ENCODE measurements at regions not wholly inside any gene's neighbourhood (a gene's known extent, or its start where the extent isn't known, plus 50 kb on each side); places are given as distances from the start of the nearest gene placed in this dataset.

DNA sequence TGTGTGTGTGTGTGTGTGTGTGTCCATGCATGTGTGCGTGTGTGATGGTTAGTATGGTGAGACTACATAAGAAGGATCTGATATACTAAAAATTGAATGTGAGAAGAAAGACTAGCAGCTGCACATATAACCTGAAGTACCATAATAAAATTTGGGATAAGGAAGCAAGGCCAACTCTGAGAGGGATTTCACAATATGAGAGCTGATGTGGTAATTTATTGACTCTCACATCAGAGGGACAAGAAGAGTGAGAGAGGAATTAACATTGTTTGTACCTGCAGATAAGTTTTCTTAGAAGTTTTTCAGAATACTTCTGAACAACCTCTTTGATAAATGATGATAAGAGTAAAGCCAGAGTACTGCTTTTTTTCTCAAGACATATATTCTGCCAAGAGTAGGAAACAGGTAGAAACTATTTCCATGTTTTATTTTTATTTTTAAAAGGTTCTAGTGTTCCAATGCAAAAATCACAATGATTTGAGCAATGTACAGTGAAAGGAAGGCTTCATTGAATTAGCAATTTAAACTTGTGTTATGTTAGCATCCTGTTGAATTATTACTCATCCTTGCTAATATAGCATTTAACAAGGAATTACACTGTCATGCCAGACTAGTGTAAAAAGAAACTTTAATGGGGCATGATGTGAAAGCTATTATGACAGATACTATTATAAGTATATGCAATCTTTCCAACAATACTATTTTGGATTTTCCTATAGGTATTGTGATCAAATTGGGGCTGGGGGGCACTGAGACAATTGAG lies 415.5 kb upstream of the ARPP21 start:
- TF ChIP-seq, protein P1, sequence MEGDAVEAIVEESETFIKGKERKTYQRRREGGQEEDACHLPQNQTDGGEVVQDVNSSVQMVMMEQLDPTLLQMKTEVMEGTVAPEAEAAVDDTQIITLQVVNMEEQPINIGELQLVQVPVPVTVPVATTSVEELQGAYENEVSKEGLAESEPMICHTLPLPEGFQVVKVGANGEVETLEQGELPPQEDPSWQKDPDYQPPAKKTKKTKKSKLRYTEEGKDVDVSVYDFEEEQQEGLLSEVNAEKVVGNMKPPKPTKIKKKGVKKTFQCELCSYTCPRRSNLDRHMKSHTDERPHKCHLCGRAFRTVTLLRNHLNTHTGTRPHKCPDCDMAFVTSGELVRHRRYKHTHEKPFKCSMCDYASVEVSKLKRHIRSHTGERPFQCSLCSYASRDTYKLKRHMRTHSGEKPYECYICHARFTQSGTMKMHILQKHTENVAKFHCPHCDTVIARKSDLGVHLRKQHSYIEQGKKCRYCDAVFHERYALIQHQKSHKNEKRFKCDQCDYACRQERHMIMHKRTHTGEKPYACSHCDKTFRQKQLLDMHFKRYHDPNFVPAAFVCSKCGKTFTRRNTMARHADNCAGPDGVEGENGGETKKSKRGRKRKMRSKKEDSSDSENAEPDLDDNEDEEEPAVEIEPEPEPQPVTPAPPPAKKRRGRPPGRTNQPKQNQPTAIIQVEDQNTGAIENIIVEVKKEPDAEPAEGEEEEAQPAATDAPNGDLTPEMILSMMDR (IDR thresholded peaks at IDR 0.05; ENCODE audit: extremely low read depth in 1 of 2, insufficient read depth in 1 of 2, low read depth in 1 of 2, low read length in 2 of 2), result no peak
- no peak for TF ChIP-seq GATA2 (IDR thresholded peaks at IDR 0.05; ENCODE audit: insufficient read depth, insufficient read length, low read depth, low read length)
- TF ChIP-seq EZH2 (IDR thresholded peaks at IDR 0.05; ENCODE audit: borderline replicate concordance, low read depth, low read length, severe bottlenecking), result no peak
- TF ChIP-seq POLR2A (IDR thresholded peaks at IDR 0.05; ENCODE audit: low read depth, low read length), result no peak
- no peak for TF ChIP-seq POLR2AphosphoS5 (IDR thresholded peaks at IDR 0.05; ENCODE audit: insufficient read depth, low read depth, low read length)
- TF ChIP-seq JUN (IDR thresholded peaks at IDR 0.05; ENCODE audit: borderline replicate concordance, insufficient read depth, insufficient read length, low read depth), result no peak

Data from endothelial cell of umbilical vein (primary cell).